GM18873 (cell line): ENCODE measurements at regions not wholly inside any gene's neighbourhood (a gene's known extent, or its start where the extent isn't known, plus 50 kb on each side); places are given as distances from the start of the nearest gene placed in this dataset.

ENCODE experiments used
- ATAC-seq: cut with Tn5 transposase; IDR thresholded peaks from one replicate; pipeline ENCODE4 v1.9.1; 2021; ENCODE audit warnings: mild to moderate bottlenecking, moderate library complexity, moderate number of reproducible peaks; ENCODE audit not compliant: unreplicated experiment, low FRiP score

DNA sequence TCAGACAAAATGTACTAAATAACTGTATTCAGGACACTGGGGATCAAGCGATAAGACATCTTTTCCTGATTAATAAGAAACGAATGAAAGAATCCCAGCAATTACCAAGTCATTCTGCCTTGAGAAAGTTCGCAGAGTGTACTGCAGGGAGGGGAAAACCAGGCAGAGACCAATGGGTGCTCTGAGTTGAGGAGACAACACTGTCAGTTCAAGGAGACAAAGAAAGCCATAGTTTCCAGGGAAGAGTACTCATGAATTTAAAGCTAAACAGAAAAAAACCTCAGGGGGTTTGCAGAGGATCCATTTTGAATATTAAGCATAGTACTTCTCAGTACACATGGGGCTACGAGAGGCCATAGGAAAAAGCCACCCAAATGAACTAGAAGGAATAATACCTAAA, 573.0 kb downstream of the KCTD8 start:
- ATAC-seq, result no peak

DNA sequence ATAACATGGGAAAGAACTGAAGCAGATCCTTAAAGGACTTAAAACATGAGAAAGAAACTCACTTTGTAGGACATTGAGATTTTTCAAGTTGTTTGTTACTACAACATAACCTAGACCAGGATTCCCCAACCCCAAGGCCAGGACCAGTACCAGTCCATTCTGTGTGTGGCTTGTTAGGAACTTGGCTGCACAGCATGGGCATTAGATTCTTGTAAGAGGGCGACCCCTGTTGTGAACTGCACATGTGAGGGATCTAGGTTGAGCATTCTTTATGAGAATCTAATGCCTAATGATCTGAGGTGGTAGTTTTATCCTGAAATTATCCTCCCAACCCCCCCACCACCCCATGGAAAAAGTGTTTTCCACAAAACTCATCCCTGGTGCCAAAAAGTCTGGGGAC, 566.1 kb downstream of the KCTD8 start:
- no peak for ATAC-seq

DNA sequence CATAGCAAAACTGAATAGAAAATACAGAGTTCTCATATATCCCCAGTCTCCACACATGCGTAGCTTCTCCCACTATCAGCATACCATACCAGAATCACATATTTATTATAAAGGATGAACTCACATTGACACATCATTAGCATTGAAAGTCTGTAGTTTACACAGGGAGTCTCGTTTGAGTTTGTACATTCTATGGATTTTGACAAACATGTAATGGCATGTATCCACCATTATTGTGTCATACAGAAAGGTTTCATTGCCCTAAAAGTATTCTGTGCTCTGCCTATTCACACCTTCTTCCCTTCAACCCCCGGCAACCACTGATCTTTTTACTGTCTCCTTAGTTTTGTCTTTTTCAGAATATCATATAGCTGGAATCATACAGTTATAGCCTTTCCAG, 562.4 kb downstream of the KCTD8 start:
- ATAC-seq, result no peak

DNA sequence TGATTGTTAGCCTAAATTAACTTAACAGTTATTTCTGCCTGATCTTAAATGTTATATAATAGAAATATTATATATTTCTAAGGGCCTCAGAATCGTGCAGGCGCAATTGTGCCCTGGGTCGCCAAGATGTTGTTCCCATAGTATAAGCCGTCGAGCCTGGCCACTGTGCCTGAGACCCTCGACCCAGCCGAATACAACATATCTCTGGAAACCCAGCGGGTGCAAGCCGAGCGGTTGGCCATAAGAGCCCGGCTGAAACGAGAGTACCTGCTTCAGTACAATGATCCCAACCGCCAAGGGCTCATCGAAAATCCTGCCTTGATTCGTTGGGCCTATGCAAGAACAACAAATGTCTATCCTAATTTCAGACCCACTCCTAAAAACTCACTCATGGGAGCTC, 549.8 kb downstream of the KCTD8 start:
- no peak for ATAC-seq

DNA sequence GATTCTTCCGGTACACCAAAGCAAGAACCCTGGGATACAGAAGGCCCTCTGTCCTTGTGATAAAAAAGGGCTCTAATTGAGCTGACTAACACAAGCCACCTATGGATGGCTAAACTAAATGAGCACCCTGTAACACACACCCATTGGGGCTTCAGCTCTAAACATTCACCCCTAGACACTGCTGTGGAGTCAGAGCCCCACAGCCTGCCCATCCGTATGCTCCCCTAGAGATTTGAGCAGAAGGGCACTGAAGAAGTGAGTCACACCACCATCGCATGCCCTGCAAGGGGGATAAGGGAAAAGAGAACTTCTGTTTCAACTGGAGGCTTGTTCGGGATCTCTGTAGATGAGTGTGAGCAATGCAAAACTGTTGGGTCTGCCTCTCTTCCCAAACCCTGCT, 545.2 kb downstream of the KCTD8 start:
- no peak for ATAC-seq

DNA sequence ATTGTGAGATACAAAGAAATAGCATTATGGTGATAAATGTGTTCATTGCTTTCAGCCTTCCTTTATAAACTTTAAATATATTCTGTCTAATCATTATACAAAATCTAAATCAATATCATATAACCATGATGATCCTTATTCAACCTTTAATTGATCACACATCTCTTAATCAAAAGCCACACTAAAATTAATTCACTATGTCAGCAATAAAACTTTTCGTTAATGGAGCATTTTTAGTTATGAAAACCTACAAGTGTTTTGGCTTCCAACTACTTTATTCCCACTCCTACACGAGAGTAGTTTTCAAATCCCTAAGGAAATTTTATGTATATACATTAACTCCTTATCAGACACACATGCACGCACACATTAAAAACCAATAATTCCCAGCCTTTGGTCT, 530.2 kb downstream of the KCTD8 start:
- ATAC-seq, result no peak

DNA sequence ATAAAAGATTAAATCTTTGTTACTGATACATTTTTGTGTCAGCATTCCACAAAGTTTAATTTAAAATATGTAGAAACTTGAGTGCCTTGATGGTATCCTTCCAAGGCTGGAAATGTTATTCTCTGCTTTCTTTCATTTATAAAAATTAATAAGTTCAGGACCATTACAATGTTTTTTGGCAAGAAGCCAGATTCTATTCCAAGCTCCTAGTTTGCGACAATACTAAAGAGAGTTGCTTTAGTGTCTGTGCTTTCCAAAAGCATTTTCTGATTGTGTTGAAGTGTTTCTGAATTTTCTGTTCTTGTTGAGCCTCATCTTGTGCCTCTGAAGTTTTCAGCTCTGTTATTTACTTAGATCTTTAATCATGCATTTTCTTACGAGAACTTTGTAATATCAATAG, 516.2 kb downstream of the KCTD8 start:
- no peak for ATAC-seq

DNA sequence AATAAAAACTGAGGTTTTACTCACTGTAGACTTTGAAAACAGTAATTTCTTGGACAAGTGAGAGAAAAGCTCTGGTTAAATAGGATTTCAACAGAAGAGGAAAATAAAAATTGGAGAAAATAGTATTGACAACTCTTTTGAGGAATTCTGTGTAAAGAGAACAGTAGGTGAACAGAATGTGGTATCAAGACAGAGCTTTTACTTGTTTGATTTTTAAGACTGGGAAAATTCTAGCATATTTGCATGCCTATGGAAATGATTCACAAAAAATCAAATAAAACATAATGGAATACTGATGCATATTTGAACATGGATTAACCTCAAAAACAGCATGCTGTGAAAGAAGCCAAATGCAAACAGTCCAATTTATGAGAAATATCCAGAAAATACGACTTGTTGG, 504.6 kb downstream of the KCTD8 start:
- no peak for ATAC-seq

DNA sequence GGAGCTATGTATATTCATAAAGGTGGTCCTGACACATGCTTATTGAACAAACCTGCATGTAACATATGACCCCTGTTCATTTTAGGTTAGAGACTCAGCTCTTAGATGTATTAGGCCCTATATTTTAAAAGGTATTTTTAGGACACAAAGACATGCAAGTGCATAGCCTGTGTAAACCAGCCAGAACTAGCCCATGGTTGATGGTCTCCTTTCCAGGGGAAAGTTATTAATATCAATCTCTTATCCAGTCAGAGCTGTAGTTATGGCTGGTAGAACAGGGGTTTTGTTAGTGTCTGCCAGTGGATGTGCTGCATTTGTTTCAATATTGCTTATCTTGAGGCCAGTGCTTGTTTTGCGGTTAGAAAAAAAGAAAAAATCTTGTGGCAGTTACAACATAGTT, 488.6 kb downstream of the KCTD8 start:
- no peak for ATAC-seq

DNA sequence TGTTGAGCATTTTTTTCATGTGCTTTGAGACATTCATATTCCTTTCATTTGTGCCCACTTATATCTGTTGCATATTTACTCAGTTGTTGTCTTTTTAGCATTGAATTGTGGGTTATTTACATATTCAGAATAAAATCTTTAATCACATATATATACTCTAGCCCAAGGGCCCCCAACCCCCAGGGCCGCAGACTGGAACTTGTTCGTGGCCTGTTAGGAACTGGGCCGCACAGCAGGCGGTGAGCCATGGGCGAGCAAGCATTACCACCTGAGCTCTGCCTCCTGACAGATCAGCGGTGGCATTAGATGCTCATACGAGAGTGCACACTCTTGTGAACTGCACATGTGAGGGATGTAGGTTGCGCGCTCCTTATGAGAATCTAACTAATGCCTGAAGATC, 480.6 kb downstream of the KCTD8 start:
- no peak for ATAC-seq

DNA sequence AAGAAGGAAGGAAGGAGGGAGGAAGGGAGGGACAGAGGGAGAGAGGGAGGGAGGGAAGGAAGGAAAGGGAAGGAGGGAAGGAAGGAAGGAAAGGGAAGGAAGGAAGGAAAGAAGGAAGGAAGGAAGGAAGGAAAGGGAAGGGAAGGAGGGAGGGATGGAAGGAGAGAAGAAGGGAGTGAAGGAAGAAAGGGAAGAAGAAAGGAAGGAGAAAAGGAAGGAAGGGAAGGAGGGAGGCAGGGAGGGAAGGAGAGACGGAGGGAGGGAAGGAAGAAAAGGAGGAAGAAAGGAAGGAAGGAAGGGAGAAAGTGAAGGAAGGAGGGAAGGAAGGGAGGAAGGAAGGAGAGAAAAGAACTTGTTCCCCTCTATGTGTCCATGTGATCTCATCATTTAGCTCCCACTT, 465.0 kb downstream of the KCTD8 start:
- no peak for ATAC-seq

DNA sequence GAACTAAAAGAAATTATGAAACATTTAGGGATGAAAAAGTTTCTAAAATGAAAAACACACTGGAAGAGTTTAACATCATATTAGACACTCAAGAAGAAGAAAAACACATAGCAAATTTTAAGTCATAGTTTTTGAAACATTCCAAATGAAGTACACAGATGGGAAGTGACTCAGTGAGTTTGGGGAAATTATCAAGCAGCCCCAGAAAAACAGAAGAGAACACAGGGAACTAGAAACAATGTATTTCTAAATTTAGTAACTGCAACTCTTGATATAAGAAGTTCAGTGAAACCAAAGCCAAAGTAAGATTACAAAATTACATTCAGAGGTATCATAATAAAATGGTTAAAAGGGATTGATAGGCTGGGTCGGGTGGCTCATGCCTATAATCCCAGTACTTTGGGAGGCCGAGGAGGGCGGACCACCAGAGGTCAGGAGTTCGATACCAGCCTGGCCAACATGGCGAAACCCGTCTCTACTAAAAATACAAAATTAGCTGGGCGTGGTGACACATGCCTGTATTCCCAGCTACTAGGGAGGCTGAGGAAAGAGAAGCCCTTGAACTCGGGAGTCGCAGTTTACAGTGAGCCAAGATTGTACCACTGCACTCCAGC, 461.2 kb downstream of the KCTD8 start:
- no peak for ATAC-seq

DNA sequence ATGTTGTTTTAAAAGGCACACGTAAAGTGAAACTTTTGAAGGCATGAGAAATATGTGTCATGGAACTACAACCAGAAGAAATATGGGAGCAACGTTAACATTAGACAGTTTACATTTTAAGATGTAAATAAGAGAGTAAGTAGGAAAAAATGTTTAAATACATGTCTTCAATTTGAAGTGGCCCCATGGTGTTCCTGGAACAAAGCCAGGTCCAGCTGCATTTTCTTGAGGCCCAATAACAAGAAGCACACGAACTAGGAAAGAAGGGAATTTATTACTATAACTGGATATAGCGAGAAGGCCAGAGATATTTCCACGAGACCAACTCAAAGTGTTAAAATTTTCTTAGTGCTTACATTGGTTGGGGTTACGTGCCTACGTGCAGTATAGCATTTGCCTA, 458.1 kb downstream of the KCTD8 start:
- ATAC-seq, result no peak

DNA sequence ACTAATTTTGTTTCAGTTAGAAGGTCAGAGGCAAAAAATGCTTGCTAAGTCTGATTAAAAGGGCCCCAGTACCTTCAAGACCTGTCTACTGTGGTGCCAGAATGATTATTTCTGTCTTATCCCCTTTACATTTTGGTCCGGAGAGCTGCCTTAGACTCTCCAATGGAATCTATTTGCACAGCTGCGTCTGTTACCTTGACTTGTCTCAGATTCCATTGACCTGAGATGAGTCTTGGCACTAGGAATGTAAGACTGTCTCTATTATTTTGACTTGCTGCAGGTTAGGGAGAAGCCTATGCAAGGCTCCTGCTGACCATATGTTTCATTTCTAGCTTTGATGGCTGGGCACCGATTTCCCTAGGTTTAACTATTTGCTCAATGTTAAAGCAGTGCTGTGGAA, 457.6 kb downstream of the KCTD8 start:
- no peak for ATAC-seq

DNA sequence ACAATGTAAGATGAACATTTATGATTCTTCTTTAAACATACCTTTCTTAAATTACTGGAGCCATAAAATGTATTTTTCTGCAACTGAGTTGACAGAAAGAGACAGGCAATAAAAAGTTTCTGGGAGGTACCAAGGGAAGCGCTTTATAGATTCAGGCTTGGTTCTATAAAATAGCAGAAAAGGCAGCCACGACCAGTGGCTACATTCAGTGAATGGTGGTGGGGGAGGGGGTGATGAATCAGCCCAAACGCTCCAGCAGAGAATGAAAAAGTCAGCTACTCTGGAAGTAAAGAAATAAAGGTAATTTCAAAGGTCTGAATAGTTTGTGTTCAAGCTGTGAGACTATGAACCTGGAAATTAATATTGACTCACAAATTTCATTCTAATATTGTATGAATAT, 456.1 kb downstream of the KCTD8 start:
- no peak for ATAC-seq

DNA sequence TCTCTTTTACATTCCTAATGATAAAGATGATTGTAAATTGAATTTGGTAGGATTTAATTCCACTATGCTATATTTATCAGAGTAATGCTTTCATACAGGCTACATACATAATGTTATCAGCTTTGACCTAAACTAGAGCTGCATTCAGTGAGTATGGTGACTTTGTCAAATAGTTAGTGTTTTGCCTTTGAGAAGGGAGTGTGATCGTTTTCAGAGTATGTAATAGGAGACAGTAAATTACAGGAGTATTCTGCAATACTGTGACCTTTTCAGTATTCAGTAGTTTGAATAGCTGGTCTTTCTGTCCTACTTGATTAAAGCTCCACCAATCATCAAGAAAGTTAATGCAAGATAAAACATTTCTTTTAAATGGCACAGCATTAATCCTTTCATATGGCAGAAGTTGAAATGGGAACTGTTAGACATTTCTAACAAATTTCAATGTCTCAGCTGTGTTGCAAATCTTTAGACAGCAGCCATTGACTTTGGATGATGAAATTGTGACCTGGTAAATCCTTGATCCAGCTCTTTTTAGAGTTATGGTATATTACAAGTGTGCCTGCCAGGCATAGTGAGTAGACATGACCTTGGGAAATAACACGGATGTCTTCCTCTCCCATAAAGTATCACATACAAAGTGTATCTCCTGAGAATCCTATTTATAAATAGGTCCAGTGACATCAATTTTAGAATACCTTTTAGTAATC, 455.3 kb downstream of the KCTD8 start:
- ATAC-seq, result no peak

DNA sequence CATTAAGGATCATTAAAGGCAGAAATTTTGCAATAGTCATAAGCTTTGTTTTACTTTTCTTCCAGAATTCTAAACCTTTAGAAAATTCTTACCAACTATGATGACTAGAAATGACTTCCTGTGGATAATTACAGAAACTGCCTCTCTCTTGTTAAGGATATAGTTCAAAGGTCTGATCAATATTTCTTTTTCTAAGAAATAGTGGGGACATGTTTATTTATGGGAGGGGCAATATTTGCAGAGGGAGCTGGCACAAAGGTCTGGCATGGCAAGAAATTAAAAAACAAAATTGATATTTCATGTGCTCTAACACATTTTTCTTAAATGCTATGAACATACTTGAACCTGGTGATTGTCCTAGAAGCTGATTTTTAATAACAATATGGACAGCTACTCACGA, 448.9 kb downstream of the KCTD8 start:
- ATAC-seq, result no peak

DNA sequence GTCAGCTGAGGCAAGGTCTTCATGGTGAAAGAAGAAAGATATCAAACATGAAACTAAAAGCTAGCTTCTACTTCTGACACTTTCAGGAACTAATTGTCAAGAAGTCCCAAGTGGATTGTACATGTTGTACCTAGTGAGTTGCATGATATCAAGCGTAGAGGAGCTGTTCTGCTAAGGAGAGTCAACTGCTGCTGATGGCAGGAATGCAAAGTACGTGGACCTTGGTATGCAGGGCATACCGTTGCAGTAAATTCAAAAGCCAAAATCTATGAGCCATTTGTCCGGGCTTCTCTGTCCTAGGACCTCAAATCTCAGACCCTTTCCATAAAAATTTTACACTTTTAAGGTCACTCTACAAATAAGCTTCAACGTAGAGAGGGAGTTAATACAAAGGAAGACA, 446.2 kb downstream of the KCTD8 start:
- ATAC-seq, result no peak

DNA sequence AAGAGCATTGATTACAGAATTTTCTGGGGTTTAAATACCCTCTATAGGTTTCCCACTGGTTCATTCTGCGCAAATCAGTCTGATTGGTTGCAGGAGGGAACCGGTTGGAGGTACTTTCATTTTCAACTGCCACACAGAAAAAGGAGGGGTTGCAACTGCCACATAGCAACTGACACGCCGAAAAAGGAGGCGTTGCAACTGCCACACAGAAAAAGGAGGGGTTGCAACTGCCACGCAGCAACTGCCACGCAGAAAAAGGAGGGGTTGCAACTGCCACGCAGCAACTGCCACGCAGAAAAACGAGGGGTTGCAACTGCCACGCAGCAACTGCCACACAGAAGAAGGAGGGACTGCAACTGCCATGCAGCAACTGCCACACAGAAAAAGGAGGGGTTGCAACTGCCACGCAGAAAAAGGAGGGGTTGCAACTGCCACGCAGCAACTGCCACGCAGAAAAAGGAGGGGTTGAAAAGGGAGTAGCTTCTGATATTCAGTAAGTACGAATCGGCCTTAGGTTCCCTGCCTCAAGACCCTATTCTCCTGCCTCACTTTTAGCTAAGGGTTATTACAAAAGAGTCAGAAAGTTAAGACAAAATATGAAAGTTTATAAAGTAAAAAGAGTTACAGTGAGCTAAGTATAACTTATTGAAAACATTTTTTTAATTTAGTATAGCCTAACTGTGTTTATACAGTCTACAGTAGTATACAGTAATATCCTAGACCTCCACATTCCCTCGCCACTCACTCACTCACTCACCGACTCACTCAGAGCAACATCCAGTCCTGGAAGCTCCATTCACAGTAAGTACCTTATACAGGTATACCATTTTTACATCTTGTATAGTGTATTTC, 431.8 kb downstream of the KCTD8 start:
- no peak for ATAC-seq

DNA sequence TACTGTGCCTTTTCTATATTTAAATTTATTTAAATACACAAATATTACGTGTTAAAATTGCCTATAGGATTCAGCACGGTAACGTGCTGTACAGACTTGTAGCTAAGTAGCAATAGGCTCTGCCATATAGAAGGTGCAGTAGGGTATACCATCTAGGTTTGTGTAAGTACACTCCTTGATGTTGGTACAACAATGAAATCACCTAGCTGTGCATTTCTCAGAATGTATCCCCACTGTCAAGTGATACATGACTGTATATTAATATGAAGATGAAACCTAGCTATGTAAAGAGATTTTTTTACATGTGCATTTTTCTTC, 431.2 kb downstream of the KCTD8 start:
- ATAC-seq, result no peak

DNA sequence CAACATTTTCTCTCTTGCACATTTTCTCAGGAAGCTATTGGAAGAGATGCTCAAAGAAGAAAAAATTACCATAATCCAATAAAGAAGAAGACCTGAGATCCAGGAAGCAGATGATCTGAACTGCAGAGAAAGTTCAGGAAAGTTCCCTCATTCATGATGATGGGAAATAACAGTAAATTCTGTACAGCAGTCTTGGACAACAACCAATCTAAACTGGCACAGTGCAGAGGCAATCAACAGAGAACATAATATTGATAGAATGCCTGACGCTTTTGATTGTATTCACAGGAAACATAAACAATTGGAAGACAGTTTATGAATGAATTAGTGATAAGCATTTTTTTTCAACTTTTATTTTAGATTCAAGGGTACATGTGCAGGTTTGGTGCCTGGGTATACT, 428.9 kb downstream of the KCTD8 start:
- ATAC-seq, result no peak
